H9 (cell line): ENCODE measurements at regions not wholly inside any gene's neighbourhood (a gene's known extent, or its start where the extent isn't known, plus 50 kb on each side); places are given as distances from the start of the nearest gene placed in this dataset.

Experiments
- DNase-seq: peaks from one replicate; pipeline ENCODE4 v3.0.0-alpha.2; 2017
- H2AFZ ChIP-seq: one replicate; pipeline ENCODE4 v1.6.1; 2013; ENCODE audit warnings: mild to moderate bottlenecking, low read length, control low read depth, moderate library complexity
- H2AK5ac ChIP-seq: 2 replicates; pipeline ENCODE4 v1.6.1; 2013; ENCODE audit warnings: low read length, control low read depth, mixed read lengths; ENCODE audit not compliant: insufficient read length
- H2BK120ac ChIP-seq: one replicate; pipeline ENCODE4 v1.6.1; 2013; ENCODE audit warnings: low read depth, mild to moderate bottlenecking, low read length, control low read depth, inconsistent platforms; ENCODE audit not compliant: poor library complexity, severe bottlenecking
- H2BK12ac ChIP-seq: 2 replicates; pipeline ENCODE4 v1.6.1; 2013; ENCODE audit warnings: low read length, control low read depth, mixed read lengths, low read depth; ENCODE audit not compliant: insufficient read length
- H2BK15ac ChIP-seq: 2 replicates; pipeline ENCODE4 v1.6.1; 2013; ENCODE audit warnings: low read depth, low read length, control low read depth
- H2BK20ac ChIP-seq: one replicate; pipeline ENCODE4 v1.6.1; 2013; ENCODE audit warnings: low read depth, mild to moderate bottlenecking, low read length, control low read depth, inconsistent platforms; ENCODE audit not compliant: poor library complexity, severe bottlenecking
- H2BK5ac ChIP-seq: 2 replicates; pipeline ENCODE4 v1.6.1; 2013; ENCODE audit warnings: low read length, control low read depth, mixed read lengths; ENCODE audit not compliant: insufficient read length
- H3K14ac ChIP-seq: 2 replicates; pipeline ENCODE4 v1.6.1; 2013; ENCODE audit warnings: low read length, control low read depth; ENCODE audit not compliant: insufficient read depth
- H3K18ac ChIP-seq: 2 replicates; pipeline ENCODE4 v1.6.1; 2013; ENCODE audit warnings: low read depth, mild to moderate bottlenecking, mixed read lengths, low read length, control low read depth; ENCODE audit not compliant: insufficient read length
- H3K23ac ChIP-seq: 2 replicates; pipeline ENCODE4 v1.6.1; 2013; ENCODE audit warnings: low read length, control low read depth, mixed read lengths, low read depth; ENCODE audit not compliant: insufficient read length
- H3K23me2 ChIP-seq: 2 replicates; pipeline ENCODE4 v1.6.1; 2013; ENCODE audit warnings: low read depth, mild to moderate bottlenecking, mixed read lengths, low read length, control low read depth; ENCODE audit not compliant: insufficient read length, poor library complexity, severe bottlenecking
- H3K27ac ChIP-seq: 2 replicates; pipeline ENCODE4 v1.5.1; 2013; ENCODE audit warnings: low read length, control low read depth, mixed read lengths, low read depth; ENCODE audit not compliant: insufficient read length
- H3K27me3 ChIP-seq: 2 replicates; pipeline ENCODE4 v1.6.1; 2013; ENCODE audit warnings: low read length, control low read depth, inconsistent platforms; ENCODE audit not compliant: insufficient read depth
- H3K4ac ChIP-seq: 2 replicates; pipeline ENCODE4 v1.6.1; 2013; ENCODE audit warnings: low read depth, mild to moderate bottlenecking, control low read depth, inconsistent platforms, low read length, moderate library complexity
- H3K4me1 ChIP-seq: 2 replicates; pipeline ENCODE4 v1.6.1; 2013; ENCODE audit warnings: low read length, control low read depth, inconsistent platforms; ENCODE audit not compliant: insufficient read depth
- H3K4me2 ChIP-seq: 2 replicates; pipeline ENCODE4 v1.6.1; 2013; ENCODE audit warnings: low read length, control low read depth, mixed read lengths; ENCODE audit not compliant: insufficient read length, insufficient read depth
- H3K56ac ChIP-seq: 2 replicates; pipeline ENCODE4 v1.6.1; 2013; ENCODE audit warnings: low read depth, mild to moderate bottlenecking, mixed read lengths, low read length, control low read depth; ENCODE audit not compliant: insufficient read length
- H3K79me1 ChIP-seq: 2 replicates; pipeline ENCODE4 v1.6.1; 2013; ENCODE audit warnings: low read depth, mild to moderate bottlenecking, moderate library complexity, low read length, control low read depth, inconsistent platforms; ENCODE audit not compliant: insufficient read depth, poor library complexity, severe bottlenecking
- H3K79me2 ChIP-seq: 2 replicates; pipeline ENCODE4 v1.6.1; 2013; ENCODE audit warnings: low read length, control low read depth, inconsistent platforms; ENCODE audit not compliant: insufficient read depth
- H3K9ac ChIP-seq: 2 replicates; pipeline ENCODE4 v1.6.1; 2013; ENCODE audit warnings: low read length, control low read depth, mixed read lengths; ENCODE audit not compliant: insufficient read length; ENCODE audit errors: extremely low read depth
- H3K9me3 ChIP-seq: one replicate; pipeline ENCODE4 v1.6.1; 2013; ENCODE audit warnings: low read depth, low read length, inconsistent platforms; ENCODE audit not compliant: control insufficient read depth
- H3T11ph ChIP-seq: one replicate; pipeline ENCODE4 v1.6.1; 2013; ENCODE audit warnings: mild to moderate bottlenecking, low read length, control low read depth, inconsistent platforms
- H4K20me1 ChIP-seq: one replicate; pipeline ENCODE4 v1.6.1; 2013; ENCODE audit not compliant: control insufficient read depth, insufficient read length, insufficient read depth
- H4K5ac ChIP-seq: 2 replicates; pipeline ENCODE4 v1.6.1; 2013; ENCODE audit warnings: low read depth, mild to moderate bottlenecking, mixed read lengths, low read length, control low read depth; ENCODE audit not compliant: insufficient read length
- H4K8ac ChIP-seq: replicated peaks from 2 replicates; pipeline ENCODE4 v1.6.1; 2013; ENCODE audit warnings: low read length, control low read depth, mixed read lengths, low read depth; ENCODE audit not compliant: insufficient read length
- H4K91ac ChIP-seq: 2 replicates; pipeline ENCODE4 v1.6.1; 2013; ENCODE audit warnings: low read depth, mild to moderate bottlenecking, moderate library complexity, mixed read lengths, low read length, control low read depth; ENCODE audit not compliant: insufficient read length
- H3K27ac Mint-ChIP-seq, 3 experiments: 2 replicates in 2 of 3; 3 replicates in 1 of 3; pipeline ENCODE4 v1.8.0; 2020 to 2021; ENCODE audit warnings: mixed read lengths in 3 of 3, mild to moderate bottlenecking in 1 of 3, moderate library complexity in 1 of 3
- H3K27me3 Mint-ChIP-seq: 2 replicates; pipeline ENCODE4 v1.8.0; 2021; ENCODE audit warnings: low read depth, mild to moderate bottlenecking, moderate library complexity, mixed read lengths
- H3K36me3 Mint-ChIP-seq, 3 experiments: 2 replicates in 2 of 3; 3 replicates in 1 of 3; pipeline ENCODE4 v1.8.0; 2020 to 2021; ENCODE audit warnings: low read depth in 3 of 3, mixed read lengths in 3 of 3; ENCODE audit not compliant: insufficient read depth in 1 of 3
- H3K4me1 Mint-ChIP-seq, 2 experiments: 2 replicates each; pipeline ENCODE4 v1.8.0; 2020; ENCODE audit warnings: mixed read lengths in 2 of 2
- H3K4me3 Mint-ChIP-seq, 2 experiments: 2 replicates in 1 of 2; 3 replicates in 1 of 2; pipeline ENCODE4 v1.8.0; 2020 to 2021; ENCODE audit warnings: mild to moderate bottlenecking in 2 of 2, mixed read lengths in 2 of 2, moderate library complexity in 1 of 2
- H3K9me3 Mint-ChIP-seq, 2 experiments: 2 replicates in 1 of 2; 3 replicates in 1 of 2; pipeline ENCODE4 v1.8.0; 2020; ENCODE audit warnings: mild to moderate bottlenecking in 2 of 2, mixed read lengths in 2 of 2, moderate library complexity in 1 of 2
- CTCF ChIP-seq: fragments of 200-600 bp; sonication (generic); conservative IDR thresholded peaks from 3 replicates; pipeline ENCODE4 v1.8.0; 2021; ENCODE audit warnings: antibody characterized with exemption, mild to moderate bottlenecking
- WGBS: extraction: QIAGEN DNeasy Blood & Tissue Kit; methylation state at CpG from one replicate; pipeline ENCODE4 v1.1.7; 2013; ENCODE audit warnings: missing lambda C conversion rate, low lambda C conversion rate, mixed read lengths; ENCODE audit not compliant: insufficient read length; ENCODE audit errors: extremely low coverage; 5-methylcytosine and 5-hydroxymethylcytosine counted together

DNA sequence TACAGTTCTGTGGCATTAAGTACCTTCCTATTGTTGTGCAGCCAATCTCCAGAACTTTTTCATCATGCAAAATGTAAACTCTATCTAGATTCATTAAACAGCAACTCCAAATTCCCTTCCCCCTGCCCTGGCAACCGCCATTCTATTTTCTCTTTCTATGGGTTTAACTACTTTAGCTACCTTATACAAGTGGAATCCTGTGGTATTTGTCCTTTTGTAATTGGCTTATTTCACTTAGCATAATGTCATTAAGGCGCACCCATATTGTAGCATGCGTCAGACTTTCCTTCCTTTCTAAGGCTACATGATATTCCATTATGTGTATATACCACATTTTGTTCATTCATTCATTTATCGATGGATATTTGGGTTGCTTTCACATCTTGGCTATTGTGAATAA is 142.4 kb downstream of the CAAP1 start:
- Histone ChIP-seq H3K23me2 (no peaks in the 10 kb centered on the region), H3K27ac (no peak overlapping the region), H4K91ac (no peak overlapping the region), H3K9me3 (no peaks in the 10 kb centered on the region), H4K5ac (no peak overlapping the region), H3K56ac (no peak overlapping the region), H3K27me3 (no peaks in the 10 kb centered on the region), H2BK15ac (no peak overlapping the region), H2BK5ac (no peak overlapping the region), H3K9ac (no peak overlapping the region), H3K14ac (no peak overlapping the region), H3K4ac (no peak overlapping the region), H4K20me1 (no peaks in the 10 kb centered on the region), H2AFZ (no peak overlapping the region), H3K4me2 (no peak overlapping the region), H3T11ph (no peak overlapping the region), H3K4me1 (peaks cover 13% of the 10 kb centered on the region), H3K23ac (no peak overlapping the region), H3K79me1 (no peaks in the 10 kb centered on the region), H2AK5ac (no peak overlapping the region), H2BK20ac (no peak overlapping the region), H2BK120ac (no peak overlapping the region), H3K79me2 (no peaks in the 10 kb centered on the region), H2BK12ac (no peak overlapping the region), H3K18ac (no peak overlapping the region), H4K8ac (no peak overlapping the region)
- no peak for TF ChIP-seq CTCF
- peaks cover 0 to 4% of the 10 kb centered on the region in 2 experiments; a peak in 1 of 5 replicates for H3K9me3 Mint-ChIP-seq
- H3K36me3 Mint-ChIP-seq: peaks cover 0 to 14% (median 4%) of the 10 kb centered on the region in 3 experiments; a peak in 4 of 7 replicates
- H3K27ac Mint-ChIP-seq: no peak overlapping the region
- WGBS: no CpG with 5 or more reads among the region's 4 CpGs
- no peak overlapping the region for H3K4me3 Mint-ChIP-seq
- peaks cover 38 to 47% of the 10 kb centered on the region in 2 experiments for H3K4me1 Mint-ChIP-seq
- no peaks in the 10 kb centered on the region for H3K27me3 Mint-ChIP-seq
- DNase-seq: no peak
